Activated CD4-positive, alpha-beta T cell treated with anti-CD3 and anti-CD28 coated beads, Interleukin-2, Interleukin-6, amounts not matched to agents 100 ng/mL and 50 ng/mL, durations not matched to agents 16 hours and 8 hours (primary cell): ENCODE measurements at regions not wholly inside any gene's neighbourhood (a gene's known extent, or its start where the extent isn't known, plus 50 kb on each side); places are given as distances from the start of the nearest gene placed in this dataset.
A peak's percentile ranks its signal among the peaks of the same experiment; 100 is the strongest.

Experiments
- DNase-seq: peaks from one replicate; pipeline ENCODE4 v3.0.0-alpha.2; 2020

- no peak for DNase-seq
Observed at GRCh38 chr7:46559194-46559832, 638.2 kb upstream of the IGFBP3 start.

- no peak for DNase-seq
Observed at GRCh38 chr7:46558482-46559193, 637.6 kb upstream of the IGFBP3 start.

GRCh38 chr7:46557781-46558180, 636.7 kb upstream of the IGFBP3 start:
- DNase-seq = no peak

- DNase-seq = no peak
Observed at GRCh38 chr7:46557295-46557711, 636.2 kb upstream of the IGFBP3 start.

GRCh38 chr7:46554688-46555422, 633.8 kb upstream of the IGFBP3 start:
- DNase-seq = no peak

- DNase-seq = no peak
Observed at GRCh38 chr7:46551603-46552002, 630.5 kb upstream of the IGFBP3 start.

GRCh38 chr7:46550864-46551263, 629.8 kb upstream of the IGFBP3 start:
- no peak for DNase-seq

- DNase-seq = no peak
Observed at GRCh38 chr7:46549892-46550639, 629.0 kb upstream of the IGFBP3 start.

- DNase-seq = no peak
Observed at GRCh38 chr7:46549347-46549746, 628.3 kb upstream of the IGFBP3 start.

GRCh38 chr7:46547044-46547443, 626.0 kb upstream of the IGFBP3 start:
- no peak for DNase-seq

GRCh38 chr7:46545790-46546189, 624.7 kb upstream of the IGFBP3 start:
- DNase-seq = no peak

GRCh38 chr7:46544396-46545008, 623.4 kb upstream of the IGFBP3 start:
- peak; percentile 2 for DNase-seq

GRCh38 chr7:46542076-46542475, 621.0 kb upstream of the IGFBP3 start:
- DNase-seq = no peak

GRCh38 chr7:46539892-46540483, 618.9 kb upstream of the IGFBP3 start:
- no peak for DNase-seq

- no peak for DNase-seq
Observed at GRCh38 chr7:46537191-46537905, 616.3 kb upstream of the IGFBP3 start.

GRCh38 chr7:46534664-46535588, 613.9 kb upstream of the IGFBP3 start:
- DNase-seq = no peak

- no peak for DNase-seq
Observed at GRCh38 chr7:46533946-46534345, 612.9 kb upstream of the IGFBP3 start.

- DNase-seq = no peak
Observed at GRCh38 chr7:46532571-46532970, 611.5 kb upstream of the IGFBP3 start.

- no peak for DNase-seq
Observed at GRCh38 chr7:46530081-46530750, 609.1 kb upstream of the IGFBP3 start.

- DNase-seq = no peak
Observed at GRCh38 chr7:46527360-46527759, 606.3 kb upstream of the IGFBP3 start.
